ENCODE measurements at regions not wholly inside any gene's neighbourhood (a gene's known extent, or its start where the extent isn't known, plus 50 kb on each side); places are given as distances from the start of the nearest gene placed in this dataset.
"Not testable (repeated sequence)": the region's sequence is repeated elsewhere in the genome, so short reads cannot be mapped to it uniquely, and the experiment has no call there.

GRCh38 chr13:106088085-106088484, 447.4 kb downstream of the EFNB2 start:
- H3K4me1 Mint-ChIP-seq, result no peaks in the 10 kb centered on the region
- ATAC-seq (ENCODE audit: low read depth in 2 of 2) (no peak), DNase-seq (no peak)
- no peak overlapping the region for H3K4me3 Mint-ChIP-seq
- H3K27ac Mint-ChIP-seq, result peak overlapping the region in 2 of 6 donors; percentile 0 to 5
- peaks cover 0 to 6% (median 3%) of the 10 kb centered on the region in 7 donors for H3K9me3 Mint-ChIP-seq
- no peaks in the 10 kb centered on the region for H3K27me3 Mint-ChIP-seq
- H3K36me3 Mint-ChIP-seq, result no peaks in the 10 kb centered on the region

GRCh38 chr13:106087201-106087600, 448.3 kb downstream of the EFNB2 start:
- Mint-ChIP-seq H3K36me3 (no peaks in the 10 kb centered on the region), H3K4me3 (no peak overlapping the region), H3K27ac (no peak overlapping the region), H3K9me3 (peaks cover 0 to 6% (median 3%) of the 10 kb centered on the region in 7 donors), H3K27me3 (no peaks in the 10 kb centered on the region), H3K4me1 (no peaks in the 10 kb centered on the region)
- ATAC-seq (ENCODE audit: low read depth in 2 of 2) (no peak), DNase-seq (no peak)

- Mint-ChIP-seq H3K4me3 (no peak overlapping the region), H3K9me3 (peaks cover 0 to 17% (median 6%) of the 10 kb centered on the region in 7 donors), H3K27me3 (no peaks in the 10 kb centered on the region), H3K27ac (no peak overlapping the region), H3K4me1 (no peaks in the 10 kb centered on the region), H3K36me3 (no peaks in the 10 kb centered on the region)
- no peak for ATAC-seq (ENCODE audit: low read depth in 2 of 2)
- no peak for DNase-seq
These were observed 451.7 kb downstream of the EFNB2 start for GRCh38 chr13:106083620-106084350.

GRCh38 chr13:106081221-106081620, 454.2 kb downstream of the EFNB2 start:
- not testable (repeated sequence) for H3K27me3 Mint-ChIP-seq; H3K36me3 Mint-ChIP-seq; DNase-seq; H3K4me1 Mint-ChIP-seq; ATAC-seq (ENCODE audit: low read depth in 2 of 2); H3K4me3 Mint-ChIP-seq; H3K27ac Mint-ChIP-seq
- H3K9me3 Mint-ChIP-seq, result peaks cover 0 to 17% (median 2%) of the 10 kb centered on the region in 7 donors

GRCh38 chr13:106078191-106078590, 457.3 kb downstream of the EFNB2 start:
- peaks cover 0 to 5% (median 0%) of the 10 kb centered on the region in 3 donors for H3K27me3 Mint-ChIP-seq
- H3K9me3 Mint-ChIP-seq, result peaks cover 0 to 17% (median 2%) of the 10 kb centered on the region in 7 donors
- no peak for ATAC-seq (ENCODE audit: low read depth in 2 of 2)
- H3K4me1 Mint-ChIP-seq, result no peaks in the 10 kb centered on the region
- H3K4me3 Mint-ChIP-seq, result no peak overlapping the region
- H3K36me3 Mint-ChIP-seq, result no peaks in the 10 kb centered on the region
- no peak overlapping the region for H3K27ac Mint-ChIP-seq
- DNase-seq, result no peak

GRCh38 chr13:106077017-106077416, 458.4 kb downstream of the EFNB2 start:
- Mint-ChIP-seq H3K9me3 (peaks cover 0 to 17% (median 2%) of the 10 kb centered on the region in 7 donors), H3K4me1 (no peaks in the 10 kb centered on the region), H3K4me3 (no peak overlapping the region), H3K27ac (no peak overlapping the region), H3K27me3 (peaks cover 0 to 5% (median 0%) of the 10 kb centered on the region in 3 donors), H3K36me3 (no peaks in the 10 kb centered on the region)
- DNase-seq (no peak), ATAC-seq (ENCODE audit: low read depth in 2 of 2) (no peak)

- no peak for DNase-seq
- peaks cover 0 to 3% (median 0%) of the 10 kb centered on the region in 7 donors for H3K9me3 Mint-ChIP-seq
- H3K27ac Mint-ChIP-seq, result no peak overlapping the region
- peaks cover 0 to 6% (median 0%) of the 10 kb centered on the region in 3 donors for H3K27me3 Mint-ChIP-seq
- H3K4me1 Mint-ChIP-seq, result no peaks in the 10 kb centered on the region
- no peak for ATAC-seq (ENCODE audit: low read depth in 2 of 2)
- no peak overlapping the region for H3K4me3 Mint-ChIP-seq
- H3K36me3 Mint-ChIP-seq, result no peaks in the 10 kb centered on the region
These were observed 463.4 kb downstream of the EFNB2 start for GRCh38 chr13:106072014-106072413.

GRCh38 chr13:106063591-106064313, 471.7 kb downstream of the EFNB2 start:
- no peak overlapping the region for H3K4me3 Mint-ChIP-seq
- H3K27ac Mint-ChIP-seq, result no peak overlapping the region
- H3K27me3 Mint-ChIP-seq, result peaks cover 0 to 4% (median 0%) of the 10 kb centered on the region in 3 donors
- peaks cover 0 to 5% (median 0%) of the 10 kb centered on the region in 7 donors for H3K9me3 Mint-ChIP-seq
- ATAC-seq (ENCODE audit: low read depth in 2 of 2), result no peak
- DNase-seq, result no peak
- H3K4me1 Mint-ChIP-seq, result no peaks in the 10 kb centered on the region
- H3K36me3 Mint-ChIP-seq, result no peaks in the 10 kb centered on the region

- H3K36me3 Mint-ChIP-seq, result no peaks in the 10 kb centered on the region
- H3K27me3 Mint-ChIP-seq, result peaks cover 0 to under 1% (median 0%) of the 10 kb centered on the region in 3 donors
- no peak for ATAC-seq (ENCODE audit: low read depth in 2 of 2)
- peaks cover 0 to 10% (median 0%) of the 10 kb centered on the region in 7 donors for H3K9me3 Mint-ChIP-seq
- no peak overlapping the region for H3K27ac Mint-ChIP-seq
- H3K4me1 Mint-ChIP-seq, result no peaks in the 10 kb centered on the region
- no peak for DNase-seq
- no peak overlapping the region for H3K4me3 Mint-ChIP-seq
These were observed 473.7 kb downstream of the EFNB2 start for GRCh38 chr13:106061781-106062180.

- H3K4me1 Mint-ChIP-seq, result no peaks in the 10 kb centered on the region
- peaks cover 0 to 6% (median 0%) of the 10 kb centered on the region in 7 donors for H3K9me3 Mint-ChIP-seq
- no peaks in the 10 kb centered on the region for H3K36me3 Mint-ChIP-seq
- DNase-seq (no peak), ATAC-seq (ENCODE audit: low read depth in 2 of 2) (no peak)
- H3K4me3 Mint-ChIP-seq, result no peak overlapping the region
- H3K27ac Mint-ChIP-seq, result no peak overlapping the region
- no peaks in the 10 kb centered on the region for H3K27me3 Mint-ChIP-seq
These were observed 478.6 kb downstream of the EFNB2 start for GRCh38 chr13:106056851-106057250.

- H3K27me3 Mint-ChIP-seq, result no peaks in the 10 kb centered on the region
- H3K4me1 Mint-ChIP-seq, result no peaks in the 10 kb centered on the region
- DNase-seq (no peak), ATAC-seq (ENCODE audit: low read depth in 2 of 2) (no peak)
- no peak overlapping the region for H3K4me3 Mint-ChIP-seq
- H3K9me3 Mint-ChIP-seq, result peaks cover 0 to 9% (median 0%) of the 10 kb centered on the region in 7 donors
- no peak overlapping the region for H3K27ac Mint-ChIP-seq
- H3K36me3 Mint-ChIP-seq, result no peaks in the 10 kb centered on the region
These were observed 483.2 kb downstream of the EFNB2 start for GRCh38 chr13:106052200-106052767.

GRCh38 chr13:106049171-106049570, 486.3 kb downstream of the EFNB2 start:
- no peak overlapping the region for H3K4me3 Mint-ChIP-seq
- ATAC-seq (ENCODE audit: low read depth in 2 of 2) (no peak), DNase-seq (no peak)
- no peaks in the 10 kb centered on the region for H3K27me3 Mint-ChIP-seq
- H3K4me1 Mint-ChIP-seq, result no peaks in the 10 kb centered on the region
- peaks cover 0 to 6% (median 0%) of the 10 kb centered on the region in 7 donors for H3K9me3 Mint-ChIP-seq
- H3K27ac Mint-ChIP-seq, result no peak overlapping the region
- no peaks in the 10 kb centered on the region for H3K36me3 Mint-ChIP-seq

GRCh38 chr13:106048386-106048785, 487.1 kb downstream of the EFNB2 start:
- ATAC-seq (ENCODE audit: low read depth in 2 of 2), result no peak
- no peak overlapping the region for H3K27ac Mint-ChIP-seq
- no peaks in the 10 kb centered on the region for H3K36me3 Mint-ChIP-seq
- no peak overlapping the region for H3K4me3 Mint-ChIP-seq
- H3K27me3 Mint-ChIP-seq, result no peaks in the 10 kb centered on the region
- peaks cover 0 to 6% (median 0%) of the 10 kb centered on the region in 7 donors for H3K9me3 Mint-ChIP-seq
- DNase-seq, result no peak
- H3K4me1 Mint-ChIP-seq, result no peaks in the 10 kb centered on the region

GRCh38 chr13:106047859-106048258, 487.6 kb downstream of the EFNB2 start:
- Mint-ChIP-seq H3K27ac (no peak overlapping the region), H3K27me3 (no peaks in the 10 kb centered on the region), H3K9me3 (peaks cover 0 to 6% (median 0%) of the 10 kb centered on the region in 7 donors), H3K36me3 (no peaks in the 10 kb centered on the region), H3K4me1 (no peaks in the 10 kb centered on the region), H3K4me3 (no peak overlapping the region)
- no peak for ATAC-seq (ENCODE audit: low read depth in 2 of 2)
- DNase-seq, result no peak

All from naive B cell (primary cell).